Thymus (tissue), 11 donors: ENCODE measurements at regions not wholly inside any gene's neighbourhood (a gene's known extent, or its start where the extent isn't known, plus 50 kb on each side); places are given as distances from the start of the nearest gene placed in this dataset.

Experiments used
- DNase-seq, 9 donors: peaks; one replicate each; pipeline ENCODE4 v3.0.0-alpha.2; 2013; ENCODE audit warnings: low spot score in 9 of 9, low read depth in 6 of 9, missing footprints in 1 of 9
- H3K27ac ChIP-seq, 2 donors: one replicate each; pipeline ENCODE4 v1.5.1; 2013; ENCODE audit warnings: control low read depth in 1 of 2, low read depth in 1 of 2, low read length in 1 of 2, mild to moderate bottlenecking in 1 of 2, moderate library complexity in 1 of 2
- H3K27me3 ChIP-seq, 2 donors: one replicate each; pipeline ENCODE4 v1.5.1; 2013; ENCODE audit warnings: low read length in 1 of 2; ENCODE audit not compliant: control insufficient read depth in 2 of 2, insufficient read depth in 1 of 2
- H3K36me3 ChIP-seq, 2 donors: one replicate each; pipeline ENCODE4 v1.5.1; 2013; ENCODE audit warnings: low read length in 1 of 2, mild to moderate bottlenecking in 1 of 2, moderate library complexity in 1 of 2; ENCODE audit not compliant: control insufficient read depth in 2 of 2, insufficient read depth in 2 of 2
- H3K4me1 ChIP-seq, 2 donors: one replicate each; pipeline ENCODE4 v1.5.1; 2013; ENCODE audit warnings: low read length in 2 of 2; ENCODE audit not compliant: control insufficient read depth in 2 of 2, insufficient read depth in 2 of 2
- H3K4me3 ChIP-seq, 2 donors: one replicate each; pipeline ENCODE4 v1.5.1; 2013; ENCODE audit warnings: low read length in 2 of 2, control low read depth in 1 of 2, mild to moderate bottlenecking in 1 of 2
- H3K9me3 ChIP-seq, 2 donors: one replicate each; pipeline ENCODE4 v1.5.1; 2013; ENCODE audit warnings: low read length in 1 of 2, mild to moderate bottlenecking in 1 of 2; ENCODE audit not compliant: control insufficient read depth in 2 of 2, insufficient read depth in 1 of 2
- WGBS: extraction: QIAGEN DNeasy Blood & Tissue Kit; methylation state at CpG from one replicate; pipeline ENCODE4 v1.1.7; 2013; 5-methylcytosine and 5-hydroxymethylcytosine counted together
- donor health status: healthy.

GRCh38 chr18:29664278-29665036 is 1378.1 kb downstream of the DSC3 start:
- DNase-seq = no peak
- H3K27me3 ChIP-seq = no peaks in the 10 kb centered on the region
- no peak overlapping the region for H3K27ac ChIP-seq
- no peaks in the 10 kb centered on the region for H3K9me3 ChIP-seq
- WGBS = 19% methylated on average over 4 of the region's 4 CpGs
- no peaks in the 10 kb centered on the region for H3K4me1 ChIP-seq
- H3K36me3 ChIP-seq = no peaks in the 10 kb centered on the region
- H3K4me3 ChIP-seq = no peak overlapping the region

DNA sequence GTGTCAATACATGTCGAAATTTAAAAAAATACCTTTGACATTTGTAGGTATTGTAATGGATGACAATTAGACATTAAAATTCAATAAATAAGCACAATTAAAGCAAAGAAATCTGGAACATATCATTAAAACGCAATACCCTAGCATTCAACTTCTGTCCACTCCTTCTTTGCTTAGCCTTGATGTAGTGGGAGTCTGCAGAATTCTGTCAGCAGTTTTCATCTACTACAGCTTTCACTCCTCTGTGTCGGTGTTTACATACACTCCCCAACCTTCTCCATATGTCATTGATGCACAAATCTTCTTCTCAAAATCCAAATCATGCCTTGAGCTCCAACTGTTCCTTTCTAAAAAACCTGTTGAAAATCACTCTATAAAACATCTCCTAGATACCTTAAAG is 1380.6 kb downstream of the DSC3 start:
- no peak overlapping the region for H3K4me3 ChIP-seq
- H3K27ac ChIP-seq = no peak overlapping the region
- WGBS = 88% methylated on average over 3 of the region's 3 CpGs
- DNase-seq = no peak
- H3K27me3 ChIP-seq = no peaks in the 10 kb centered on the region
- H3K4me1 ChIP-seq = no peaks in the 10 kb centered on the region
- H3K9me3 ChIP-seq = no peaks in the 10 kb centered on the region
- H3K36me3 ChIP-seq = no peaks in the 10 kb centered on the region

DNA sequence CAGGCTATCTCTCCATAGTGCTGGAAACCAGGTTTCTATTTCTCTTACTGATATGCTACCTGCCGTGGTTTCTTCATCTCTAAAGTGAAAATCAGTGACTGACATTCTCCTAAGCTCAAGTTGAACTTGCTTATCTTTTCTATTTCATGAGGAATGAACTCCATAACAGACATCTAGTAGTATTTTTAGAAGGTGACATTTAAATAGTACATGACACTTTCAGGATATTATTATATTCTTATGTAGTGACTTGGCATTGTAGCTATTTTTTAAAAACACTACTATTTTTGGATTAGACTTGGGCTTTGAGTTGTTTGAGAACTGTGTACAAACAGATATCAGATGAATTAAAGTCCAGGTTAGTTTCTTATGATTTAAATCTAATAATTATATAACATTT is 1381.8 kb downstream of the DSC3 start:
- H3K27ac ChIP-seq = no peak overlapping the region
- no peak for DNase-seq
- H3K4me1 ChIP-seq = no peaks in the 10 kb centered on the region
- WGBS = 88% methylated on average over 1 of the region's 1 CpG
- H3K9me3 ChIP-seq = no peaks in the 10 kb centered on the region
- H3K4me3 ChIP-seq = no peak overlapping the region
- H3K27me3 ChIP-seq = no peaks in the 10 kb centered on the region
- no peaks in the 10 kb centered on the region for H3K36me3 ChIP-seq

DNA sequence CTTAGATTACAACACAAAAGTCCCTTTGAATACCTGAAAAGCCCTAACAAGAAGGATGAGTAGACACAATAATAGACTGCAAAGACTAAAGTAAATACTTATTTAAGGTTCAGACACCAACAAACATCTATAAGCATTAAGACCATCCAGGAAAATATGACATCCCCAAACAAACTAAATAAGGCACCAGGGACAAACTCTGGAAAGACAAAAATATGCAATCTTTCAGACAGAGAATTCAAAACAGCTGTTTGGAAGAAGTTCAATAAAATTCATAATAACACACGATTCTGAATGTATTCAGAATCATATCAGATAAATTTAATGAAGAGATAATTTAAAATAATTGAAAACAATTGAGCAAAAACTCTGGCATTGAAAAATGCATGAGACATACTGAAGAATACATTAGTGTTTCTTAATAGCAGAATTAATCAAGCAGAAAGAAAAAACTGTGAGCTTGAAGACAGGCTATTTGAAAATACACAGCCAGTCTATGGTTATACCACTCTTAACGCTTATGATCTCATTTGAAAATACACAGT is 1388.8 kb downstream of the DSC3 start:
- H3K9me3 ChIP-seq = peaks cover 0 to 11% of the 10 kb centered on the region in 2 donors
- no peaks in the 10 kb centered on the region for H3K27me3 ChIP-seq
- DNase-seq = no peak
- no peak overlapping the region for H3K27ac ChIP-seq
- no peaks in the 10 kb centered on the region for H3K36me3 ChIP-seq
- no peaks in the 10 kb centered on the region for H3K4me1 ChIP-seq
- no peak overlapping the region for H3K4me3 ChIP-seq
- 85% methylated on average over 2 of the region's 2 CpGs for WGBS

DNA sequence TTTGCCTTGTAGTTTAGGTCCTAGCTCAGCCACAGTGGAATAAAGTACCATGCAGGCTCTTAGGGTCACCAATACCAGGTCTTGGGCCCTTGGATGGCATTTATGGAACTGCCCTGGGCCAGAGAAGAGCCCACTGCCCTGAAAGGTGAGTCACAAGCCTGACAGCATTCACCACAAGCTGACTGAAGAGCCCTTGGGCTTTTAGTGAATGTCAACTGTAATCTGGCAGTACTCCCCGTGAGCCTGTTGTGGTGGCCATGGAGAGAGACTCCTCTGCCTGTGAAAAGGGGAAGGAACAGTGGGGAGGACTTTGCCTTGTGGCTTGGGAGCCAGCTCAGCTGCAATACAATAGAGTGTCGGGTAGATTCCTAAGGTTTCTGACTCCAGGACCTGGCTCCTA is 1389.7 kb downstream of the DSC3 start:
- DNase-seq = no peak
- Histone ChIP-seq H3K4me3 (no peak overlapping the region), H3K36me3 (no peaks in the 10 kb centered on the region), H3K4me1 (no peaks in the 10 kb centered on the region), H3K27ac (no peak overlapping the region), H3K9me3 (peaks cover 0 to 11% of the 10 kb centered on the region in 2 donors), H3K27me3 (no peaks in the 10 kb centered on the region)
- whole genome bisulfite sequencing = 80% methylated on average over 2 of the region's 2 CpGs

GRCh38 chr18:29651122-29651680 is 1391.3 kb downstream of the DSC3 start:
- H3K27ac ChIP-seq = no peak overlapping the region
- DNase-seq = no peak
- H3K4me3 ChIP-seq = no peak overlapping the region
- no peaks in the 10 kb centered on the region for H3K36me3 ChIP-seq
- H3K27me3 ChIP-seq = no peaks in the 10 kb centered on the region
- H3K9me3 ChIP-seq = peaks cover 0 to 11% of the 10 kb centered on the region in 2 donors
- WGBS = 92% methylated on average over 3 of the region's 3 CpGs
- no peaks in the 10 kb centered on the region for H3K4me1 ChIP-seq

- H3K9me3 ChIP-seq = peaks cover 0 to 11% of the 10 kb centered on the region in 2 donors
- no peak overlapping the region for H3K4me3 ChIP-seq
- H3K36me3 ChIP-seq = no peaks in the 10 kb centered on the region
- no peak overlapping the region for H3K27ac ChIP-seq
- DNase-seq = no peak
- no peaks in the 10 kb centered on the region for H3K4me1 ChIP-seq
- H3K27me3 ChIP-seq = no peaks in the 10 kb centered on the region
- WGBS = 86% methylated on average over 1 of the region's 1 CpG
Measured at GRCh38 chr18:29648891-29649290, 1393.7 kb downstream of the DSC3 start.

- no peak for DNase-seq
- Histone ChIP-seq H3K36me3 (no peaks in the 10 kb centered on the region), H3K4me1 (no peaks in the 10 kb centered on the region), H3K27ac (no peak overlapping the region), H3K27me3 (no peaks in the 10 kb centered on the region), H3K9me3 (peaks cover 0 to 4% of the 10 kb centered on the region in 2 donors), H3K4me3 (no peak overlapping the region)
- WGBS = 88% methylated on average over 1 of the region's 1 CpG
Measured at GRCh38 chr18:29647700-29648099, 1394.8 kb downstream of the DSC3 start.

GRCh38 chr18:29644276-29644675 is 1398.3 kb downstream of the DSC3 start:
- no peak overlapping the region for H3K4me3 ChIP-seq
- H3K27ac ChIP-seq = no peak overlapping the region
- no peak for DNase-seq
- no peaks in the 10 kb centered on the region for H3K9me3 ChIP-seq
- no peaks in the 10 kb centered on the region for H3K36me3 ChIP-seq
- no peaks in the 10 kb centered on the region for H3K27me3 ChIP-seq
- H3K4me1 ChIP-seq = no peaks in the 10 kb centered on the region
